ACHN (cell line): ENCODE measurements at regions not wholly inside any gene's neighbourhood (a gene's known extent, or its start where the extent isn't known, plus 50 kb on each side); places are given as distances from the start of the nearest gene placed in this dataset.
"Not testable (repeated sequence)": the region's sequence is repeated elsewhere in the genome, so short reads cannot be mapped to it uniquely, and the experiment has no call there.

ENCODE experiments used
- DNase-seq: peaks from one replicate; pipeline ENCODE4 v3.0.0-alpha.2; 2015
- in situ Hi-C: cut with HindIII; loops from 2 replicates; pipeline ENCODE4 v1.10.0; 2017; ENCODE audit warnings: low sequenced_read_pairs, low pct_ligation_motif_present, low pct_unique_long_range_greater_than_20kb

GRCh38 chr2:84031312-84032050 is 427.6 kb downstream of the SUCLG1 start:
- DNase-seq = no peak
- in situ Hi-C loops = no loop called here

- no peak for DNase-seq
- in situ Hi-C loops = no loop called here
Measured at GRCh38 chr2:84029903-84030575, 429.0 kb downstream of the SUCLG1 start.

GRCh38 chr2:84026818-84027217 is 432.3 kb downstream of the SUCLG1 start:
- in situ Hi-C loops = no loop called here
- DNase-seq = no peak

- in situ Hi-C loops = no loop called here
- peak; percentile 72 for DNase-seq
Measured at GRCh38 chr2:84022810-84023431, 436.2 kb downstream of the SUCLG1 start.

GRCh38 chr2:84017010-84017409 is 442.1 kb downstream of the SUCLG1 start:
- in situ Hi-C loops = no loop called here
- no peak for DNase-seq

- in situ Hi-C loops = no loop called here
Measured at GRCh38 chr2:84016183-84016582, 442.9 kb downstream of the SUCLG1 start.

GRCh38 chr2:83997889-83998288 is 461.2 kb downstream of the SUCLG1 start:
- no peak for DNase-seq
- in situ Hi-C loops = no loop called here

More at GRCh38 chr2:84016183-84016582, 442.9 kb downstream of the SUCLG1 start:
- DNase-seq = no peak

- in situ Hi-C loops = no loop called here
- DNase-seq = no peak
Measured at GRCh38 chr2:83994633-83995179, 464.4 kb downstream of the SUCLG1 start.

- in situ Hi-C loops = no loop called here
- DNase-seq = peak; percentile 35
Measured at GRCh38 chr2:83993873-83994632, 465.0 kb downstream of the SUCLG1 start.

GRCh38 chr2:83991992-83992391 is 467.1 kb downstream of the SUCLG1 start:
- peak; percentile 6 for DNase-seq
- in situ Hi-C loops = no loop called here

- DNase-seq = no peak
- in situ Hi-C loops = no loop called here
Measured at GRCh38 chr2:83990636-83991035, 468.4 kb downstream of the SUCLG1 start.

- DNase-seq, in situ Hi-C loops: not testable (repeated sequence)
Measured at GRCh38 chr2:83976628-83977027, 482.5 kb downstream of the SUCLG1 start.

GRCh38 chr2:83972128-83972527 is 487.0 kb downstream of the SUCLG1 start:
- in situ Hi-C loops = no loop called here
- DNase-seq = no peak

- in situ Hi-C loops = no loop called here
Measured at GRCh38 chr2:83971547-83971946, 487.5 kb downstream of the SUCLG1 start.

GRCh38 chr2:83970217-83970929 is 488.7 kb downstream of the SUCLG1 start:
- no peak for DNase-seq
- in situ Hi-C loops = no loop called here

More at GRCh38 chr2:83971547-83971946, 487.5 kb downstream of the SUCLG1 start:
- no peak for DNase-seq

- in situ Hi-C loops = no loop called here
- DNase-seq = no peak
Measured at GRCh38 chr2:83969085-83969484, 490.0 kb downstream of the SUCLG1 start.

- in situ Hi-C loops = no loop called here
- no peak for DNase-seq
Measured at GRCh38 chr2:83967854-83968253, 491.2 kb downstream of the SUCLG1 start.

- in situ Hi-C loops, DNase-seq: not testable (repeated sequence)
Measured at GRCh38 chr2:83966946-83967345, 492.1 kb downstream of the SUCLG1 start.
